ENCODE measurements at regions not wholly inside any gene's neighbourhood (a gene's known extent, or its start where the extent isn't known, plus 50 kb on each side); places are given as distances from the start of the nearest gene placed in this dataset.

DNA sequence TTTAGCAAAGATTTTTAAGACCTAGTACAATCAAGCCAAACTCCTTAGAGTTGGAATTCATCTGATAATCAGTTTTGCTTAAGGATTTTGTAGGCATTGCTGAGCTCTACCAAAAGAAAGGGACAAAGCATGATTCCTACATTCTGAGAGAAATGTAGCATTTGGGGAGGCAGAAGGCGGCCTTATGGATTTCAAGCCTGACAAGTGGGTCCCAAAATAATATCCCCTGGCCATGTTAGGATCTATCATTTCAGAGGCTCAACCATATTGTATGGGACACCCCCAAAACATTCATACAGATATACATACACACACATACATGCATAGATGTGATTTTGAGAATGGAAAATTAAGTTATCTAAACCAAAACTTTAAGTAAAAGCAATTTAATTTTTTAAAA lies 257.8 kb upstream of the VLDLR start:
- Histone ChIP-seq H2AFZ (ENCODE audit: low read length) (no peak overlapping the region), H3K4me1 (ENCODE audit: insufficient read depth, low read length) (no peaks in the 10 kb centered on the region), H3K27me3 (ENCODE audit: insufficient read depth, low read length) (no peaks in the 10 kb centered on the region), H3K27ac (ENCODE audit: low read depth, low read length) (no peak overlapping the region), H3K9me3 (ENCODE audit: low read depth, low read length) (no peaks in the 10 kb centered on the region), H3K4me3 (ENCODE audit: insufficient read depth, low read length) (no peak overlapping the region), H4K20me1 (ENCODE audit: insufficient read depth, low read length) (no peaks in the 10 kb centered on the region), H3K36me3 (ENCODE audit: insufficient read depth, low read length) (no peaks in the 10 kb centered on the region), H3K4me2 (ENCODE audit: insufficient read depth, low read length) (no peak overlapping the region), H3K79me2 (ENCODE audit: insufficient read depth, low read length) (no peaks in the 10 kb centered on the region)
- TF ChIP-seq, protein P1, sequence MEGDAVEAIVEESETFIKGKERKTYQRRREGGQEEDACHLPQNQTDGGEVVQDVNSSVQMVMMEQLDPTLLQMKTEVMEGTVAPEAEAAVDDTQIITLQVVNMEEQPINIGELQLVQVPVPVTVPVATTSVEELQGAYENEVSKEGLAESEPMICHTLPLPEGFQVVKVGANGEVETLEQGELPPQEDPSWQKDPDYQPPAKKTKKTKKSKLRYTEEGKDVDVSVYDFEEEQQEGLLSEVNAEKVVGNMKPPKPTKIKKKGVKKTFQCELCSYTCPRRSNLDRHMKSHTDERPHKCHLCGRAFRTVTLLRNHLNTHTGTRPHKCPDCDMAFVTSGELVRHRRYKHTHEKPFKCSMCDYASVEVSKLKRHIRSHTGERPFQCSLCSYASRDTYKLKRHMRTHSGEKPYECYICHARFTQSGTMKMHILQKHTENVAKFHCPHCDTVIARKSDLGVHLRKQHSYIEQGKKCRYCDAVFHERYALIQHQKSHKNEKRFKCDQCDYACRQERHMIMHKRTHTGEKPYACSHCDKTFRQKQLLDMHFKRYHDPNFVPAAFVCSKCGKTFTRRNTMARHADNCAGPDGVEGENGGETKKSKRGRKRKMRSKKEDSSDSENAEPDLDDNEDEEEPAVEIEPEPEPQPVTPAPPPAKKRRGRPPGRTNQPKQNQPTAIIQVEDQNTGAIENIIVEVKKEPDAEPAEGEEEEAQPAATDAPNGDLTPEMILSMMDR (IDR thresholded peaks at IDR 0.05; ENCODE audit: extremely low read depth, low read depth, low read length): no peak
- DNase-seq (ENCODE audit: insufficient read length, low spot score, missing footprints): no peak

DNA sequence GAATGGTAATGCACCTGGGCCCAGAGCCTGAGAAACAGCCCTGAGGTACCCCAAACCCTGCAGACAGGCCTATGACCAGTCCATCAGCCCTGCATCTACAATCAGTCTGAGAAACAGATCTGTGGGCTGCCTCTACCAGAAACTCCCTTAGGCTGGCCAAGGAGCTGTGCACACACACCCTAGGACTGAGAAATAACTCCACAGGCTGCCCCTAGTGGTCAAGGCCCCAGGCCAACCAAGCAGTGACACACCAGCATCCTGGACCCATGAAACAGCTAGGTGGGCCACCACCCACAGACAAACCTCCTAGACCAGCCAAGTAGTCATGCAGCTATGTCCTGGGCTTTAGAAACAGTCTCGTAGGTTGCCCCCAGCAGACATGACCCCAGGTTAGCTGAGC lies 253.6 kb upstream of the VLDLR start:
- Histone ChIP-seq H3K36me3 (ENCODE audit: insufficient read depth, low read length) (no peaks in the 10 kb centered on the region), H3K27me3 (ENCODE audit: insufficient read depth, low read length) (no peaks in the 10 kb centered on the region), H3K9me3 (ENCODE audit: low read depth, low read length) (no peaks in the 10 kb centered on the region), H3K79me2 (ENCODE audit: insufficient read depth, low read length) (no peaks in the 10 kb centered on the region), H4K20me1 (ENCODE audit: insufficient read depth, low read length) (no peaks in the 10 kb centered on the region), H3K27ac (ENCODE audit: low read depth, low read length) (no peak overlapping the region), H3K4me3 (ENCODE audit: insufficient read depth, low read length) (no peak overlapping the region), H3K4me1 (ENCODE audit: insufficient read depth, low read length) (no peaks in the 10 kb centered on the region), H3K4me2 (ENCODE audit: insufficient read depth, low read length) (no peak overlapping the region), H2AFZ (ENCODE audit: low read length) (no peak overlapping the region)
- DNase-seq (ENCODE audit: insufficient read length, low spot score, missing footprints): no peak
- TF ChIP-seq, protein P1 (IDR thresholded peaks at IDR 0.05; ENCODE audit: extremely low read depth, low read depth, low read length): peak; percentile 9

DNA sequence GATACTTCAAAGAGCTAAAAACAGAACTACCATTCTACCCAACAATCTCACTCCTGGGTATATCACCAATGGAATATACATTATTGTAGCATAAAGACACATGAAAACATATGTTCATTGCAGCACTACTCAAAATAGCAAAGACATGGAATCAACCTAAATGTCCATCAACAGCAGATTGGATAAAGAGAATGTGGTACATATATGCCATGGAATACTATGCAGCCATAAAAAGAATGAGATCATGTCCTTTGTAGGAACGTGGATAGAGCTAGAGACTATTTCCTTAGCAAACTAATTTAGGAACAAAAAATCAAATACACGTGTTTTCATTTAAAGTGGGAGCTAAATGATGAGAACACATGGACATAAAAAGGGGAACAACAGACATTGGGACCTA lies 247.9 kb upstream of the VLDLR start:
- no peak overlapping the region for H3K27ac ChIP-seq (ENCODE audit: low read depth, low read length)
- H3K27me3 ChIP-seq (ENCODE audit: insufficient read depth, low read length): no peaks in the 10 kb centered on the region
- no peak for DNase-seq (ENCODE audit: insufficient read length, low spot score, missing footprints)
- no peaks in the 10 kb centered on the region for H4K20me1 ChIP-seq (ENCODE audit: insufficient read depth, low read length)
- H3K4me1 ChIP-seq (ENCODE audit: insufficient read depth, low read length): no peaks in the 10 kb centered on the region
- H2AFZ ChIP-seq (ENCODE audit: low read length): no peak overlapping the region
- no peak overlapping the region for H3K4me2 ChIP-seq (ENCODE audit: insufficient read depth, low read length)
- no peaks in the 10 kb centered on the region for H3K79me2 ChIP-seq (ENCODE audit: insufficient read depth, low read length)
- H3K9me3 ChIP-seq (ENCODE audit: low read depth, low read length): no peaks in the 10 kb centered on the region
- no peak overlapping the region for H3K4me3 ChIP-seq (ENCODE audit: insufficient read depth, low read length)
- no peaks in the 10 kb centered on the region for H3K36me3 ChIP-seq (ENCODE audit: insufficient read depth, low read length)
- TF ChIP-seq, protein P1 (IDR thresholded peaks at IDR 0.05; ENCODE audit: extremely low read depth, low read depth, low read length): no peak

DNA sequence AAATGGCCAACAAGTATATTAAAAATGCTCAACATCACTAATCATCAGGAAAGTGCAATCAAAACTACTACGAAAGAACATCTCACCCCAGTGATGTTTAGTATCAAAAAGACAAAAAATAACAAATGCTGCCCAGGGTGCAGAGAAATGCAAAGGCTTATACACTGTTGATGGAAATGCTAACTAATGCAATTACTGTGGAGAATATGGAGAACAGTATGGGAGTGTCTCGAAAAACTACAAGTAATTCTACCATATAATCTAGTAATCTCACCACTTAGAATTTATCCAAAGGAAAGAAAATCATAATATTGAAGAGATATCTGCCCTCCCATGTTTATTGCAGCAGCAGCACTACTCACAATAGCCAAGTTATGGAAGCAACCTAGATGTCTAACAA lies 246.5 kb upstream of the VLDLR start:
- no peak for DNase-seq (ENCODE audit: insufficient read length, low spot score, missing footprints)
- TF ChIP-seq, protein P1 (IDR thresholded peaks at IDR 0.05; ENCODE audit: extremely low read depth, low read depth, low read length): no peak
- no peak overlapping the region for H3K4me2 ChIP-seq (ENCODE audit: insufficient read depth, low read length)

More for the DNA sequence above, 246.5 kb upstream of the VLDLR start:
- H3K27ac ChIP-seq (ENCODE audit: low read depth, low read length): no peak overlapping the region
- H3K4me1 ChIP-seq (ENCODE audit: insufficient read depth, low read length): no peaks in the 10 kb centered on the region
- H3K9me3 ChIP-seq (ENCODE audit: low read depth, low read length): no peaks in the 10 kb centered on the region
- H2AFZ ChIP-seq (ENCODE audit: low read length): no peak overlapping the region
- no peaks in the 10 kb centered on the region for H3K36me3 ChIP-seq (ENCODE audit: insufficient read depth, low read length)
- no peaks in the 10 kb centered on the region for H4K20me1 ChIP-seq (ENCODE audit: insufficient read depth, low read length)
- H3K79me2 ChIP-seq (ENCODE audit: insufficient read depth, low read length): no peaks in the 10 kb centered on the region
- no peak overlapping the region for H3K4me3 ChIP-seq (ENCODE audit: insufficient read depth, low read length)
- H3K27me3 ChIP-seq (ENCODE audit: insufficient read depth, low read length): no peaks in the 10 kb centered on the region
